ENCODE measurements at regions not wholly inside any gene's neighbourhood (a gene's known extent, or its start where the extent isn't known, plus 50 kb on each side); places are given as distances from the start of the nearest gene placed in this dataset.

GRCh38 chr2:193373120-193373519 lies 1178.4 kb upstream of the TMEFF2 start:
- TF ChIP-seq, protein P1, sequence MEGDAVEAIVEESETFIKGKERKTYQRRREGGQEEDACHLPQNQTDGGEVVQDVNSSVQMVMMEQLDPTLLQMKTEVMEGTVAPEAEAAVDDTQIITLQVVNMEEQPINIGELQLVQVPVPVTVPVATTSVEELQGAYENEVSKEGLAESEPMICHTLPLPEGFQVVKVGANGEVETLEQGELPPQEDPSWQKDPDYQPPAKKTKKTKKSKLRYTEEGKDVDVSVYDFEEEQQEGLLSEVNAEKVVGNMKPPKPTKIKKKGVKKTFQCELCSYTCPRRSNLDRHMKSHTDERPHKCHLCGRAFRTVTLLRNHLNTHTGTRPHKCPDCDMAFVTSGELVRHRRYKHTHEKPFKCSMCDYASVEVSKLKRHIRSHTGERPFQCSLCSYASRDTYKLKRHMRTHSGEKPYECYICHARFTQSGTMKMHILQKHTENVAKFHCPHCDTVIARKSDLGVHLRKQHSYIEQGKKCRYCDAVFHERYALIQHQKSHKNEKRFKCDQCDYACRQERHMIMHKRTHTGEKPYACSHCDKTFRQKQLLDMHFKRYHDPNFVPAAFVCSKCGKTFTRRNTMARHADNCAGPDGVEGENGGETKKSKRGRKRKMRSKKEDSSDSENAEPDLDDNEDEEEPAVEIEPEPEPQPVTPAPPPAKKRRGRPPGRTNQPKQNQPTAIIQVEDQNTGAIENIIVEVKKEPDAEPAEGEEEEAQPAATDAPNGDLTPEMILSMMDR (conservative IDR thresholded peaks at IDR 0.05; ENCODE audit: low read length) = no peak
- TF ChIP-seq EZH2phosphoT487 (IDR thresholded peaks at IDR 0.05; ENCODE audit: borderline replicate concordance, low read depth, low read length) = no peak
